HCT116 (cell line): ENCODE measurements at regions not wholly inside any gene's neighbourhood (a gene's known extent, or its start where the extent isn't known, plus 50 kb on each side); places are given as distances from the start of the nearest gene placed in this dataset.

Experiments used
- ATAC-seq: fragments of 200-7000 bp; cut with Tn5 transposase; 2 replicates; pipeline ENCODE4 v1.9.1; 2020; ENCODE audit warnings: mild to moderate bottlenecking, moderate library complexity
- BruUV-seq: library from RNA; stranded (reverse); fragments of 400-500 nt; replicated peaks from 2 replicates; lab custom pipeline; 2021; lab: Mats Ljungman, UMichigan
- CTCF ChIA-PET: fragments of 300-600 bp; sonication (Branson Sonifier 250); formaldehyde crosslinking; loops from one replicate; lab custom pipeline; 2021; ENCODE audit warnings: antibody characterized with exemption; lab: Charles Lee
- POLR2A ChIA-PET: fragments of 300-600, 350-600 bp; sonication (Branson Sonifier 250); formaldehyde crosslinking; loops from one replicate; lab custom pipeline; 2021; ENCODE audit warnings: antibody characterized with exemption; lab: Charles Lee
- RAD21 ChIA-PET, 2 experiments: fragments of 300-600 bp; sonication (Branson Sonifier 250); formaldehyde crosslinking; loops; one replicate each; lab custom pipeline; 2023; ENCODE audit warnings: low total read pairs in 2 of 2; ENCODE audit not compliant: uncharacterized antibody in 2 of 2, unreplicated experiment in 2 of 2, low non-redundant PET in 1 of 2; lab: Charles Lee
- DNase-seq: peaks from one replicate; pipeline ENCODE4 v3.0.0-alpha.2; 2010; ENCODE audit warnings: low read depth, low spot score
- H2AFZ ChIP-seq: fragments of 200-600 bp; shearing (Covaris generic), sonication (generic); 2 replicates; pipeline ENCODE4 v1.6.1; 2017; ENCODE audit warnings: low read depth, mixed run types, mixed read lengths, antibody characterized with exemption, low read length; ENCODE audit not compliant: poor library complexity, severe bottlenecking
- H3K27ac ChIP-seq: 2 replicates; pipeline ENCODE4 v1.5.1; 2012; ENCODE audit warnings: low read depth, low read length
- H3K27me3 ChIP-seq: fragments of 200-600 bp; sonication (generic); 2 replicates; pipeline ENCODE4 v1.6.1; 2016; ENCODE audit warnings: mixed run types, low read length, mixed read lengths; ENCODE audit not compliant: insufficient read depth
- H3K36me3 ChIP-seq, 2 experiments: fragments of 200-500 bp in 1 of 2; fragments of 200-600 bp in 1 of 2; sonication (Bioruptor generic) in 1 of 2; sonication (generic) in 1 of 2; 2 replicates each; pipeline versions ENCODE4 v1.5.1 to v1.6.1; 2014 to 2016; ENCODE audit warnings: low read length in 2 of 2, inconsistent platforms in 1 of 2, mixed read lengths in 1 of 2, mixed run types in 1 of 2; ENCODE audit not compliant: insufficient read depth in 2 of 2, control insufficient read depth in 1 of 2
- H3K4me1 ChIP-seq, 2 experiments: fragments of 200-600 bp in 1 of 2; sonication (generic) in 1 of 2; 2 replicates each; pipeline versions ENCODE4 v1.5.1 to v1.6.1; 2012 to 2017; ENCODE audit warnings: low read length in 2 of 2, inconsistent platforms in 1 of 2, mild to moderate bottlenecking in 1 of 2, mixed read lengths in 1 of 2, mixed run types in 1 of 2, moderate library complexity in 1 of 2; ENCODE audit not compliant: insufficient read depth in 2 of 2, control insufficient read depth in 1 of 2
- H3K4me2 ChIP-seq: fragments of 200-600 bp; sonication (generic); 2 replicates; pipeline ENCODE4 v1.6.1; 2017; ENCODE audit warnings: mixed run types, low read length, mixed read lengths
- H3K4me3 ChIP-seq, 2 experiments: fragments of 200-600 bp in 1 of 2; sonication (generic) in 1 of 2; replicated peaks in 1 of 2; 2 replicates each; pipeline ENCODE4 v1.5.1; 2011 to 2016; ENCODE audit warnings: low read length in 2 of 2, control low read depth in 1 of 2, low read depth in 1 of 2, mild to moderate bottlenecking in 1 of 2, mixed read lengths in 1 of 2, mixed run types in 1 of 2
- H3K79me2 ChIP-seq: fragments of 200-600 bp; sonication (generic); 2 replicates; pipeline ENCODE4 v1.6.1; 2017; ENCODE audit warnings: mild to moderate bottlenecking, mixed run types, low read length, moderate library complexity, mixed read lengths; ENCODE audit not compliant: insufficient read depth
- H3K9ac ChIP-seq: fragments of 200-600 bp; sonication (generic); 2 replicates; pipeline ENCODE4 v1.6.1; 2016; ENCODE audit warnings: low read length, mixed read lengths
- H3K9me2 ChIP-seq: fragments of 200-600 bp; sonication (generic), shearing (Covaris generic); 2 replicates; pipeline ENCODE4 v1.6.1; 2017; ENCODE audit warnings: mixed run types, mild to moderate bottlenecking, moderate library complexity; ENCODE audit not compliant: insufficient read depth
- H3K9me3 ChIP-seq, 2 experiments: fragments of 200-500 bp in 1 of 2; fragments of 200-600 bp in 1 of 2; sonication (Bioruptor generic) in 1 of 2; sonication (generic) in 1 of 2; 2 replicates each; pipeline ENCODE4 v1.6.1; 2014 to 2017; ENCODE audit warnings: low read length in 2 of 2, mixed read lengths in 2 of 2, inconsistent platforms in 1 of 2, low read depth in 1 of 2, mild to moderate bottlenecking in 1 of 2, mixed run types in 1 of 2, moderate library complexity in 1 of 2; ENCODE audit not compliant: control insufficient read depth in 1 of 2, insufficient read depth in 1 of 2
- H4K20me1 ChIP-seq: fragments of 200-600 bp; sonication (generic), shearing (Covaris generic); 2 replicates; pipeline ENCODE4 v1.6.1; 2017; ENCODE audit warnings: mixed run types, mild to moderate bottlenecking, moderate library complexity; ENCODE audit not compliant: insufficient read depth
- CEBPB ChIP-seq: IDR thresholded peaks from 2 replicates; pipeline ENCODE4 v1.6.1; 2012; ENCODE audit warnings: low read depth
- EZH2 ChIP-seq: fragments of 200-600 bp; sonication (generic); IDR thresholded peaks from 2 replicates; pipeline ENCODE4 v1.6.1; 2017; ENCODE audit warnings: antibody characterized with exemption, mixed run types
- POLR2AphosphoS5 ChIP-seq: IDR thresholded peaks from 2 replicates; pipeline ENCODE4 v1.6.1; 2011; ENCODE audit warnings: mild to moderate bottlenecking, low read depth, low read length, moderate library complexity
- SP1 ChIP-seq: IDR thresholded peaks from 2 replicates; pipeline ENCODE4 v1.6.1; 2012; ENCODE audit warnings: low read depth
- YY1 ChIP-seq: IDR thresholded peaks from 2 replicates; pipeline ENCODE4 v1.6.1; 2011; ENCODE audit warnings: low read length, low read depth, moderate library complexity, mild to moderate bottlenecking; ENCODE audit not compliant: insufficient replicate concordance; ENCODE audit errors: extremely low read depth
- ZFX ChIP-seq: fragments of 450-650 bp; IDR thresholded peaks from 2 replicates; pipeline ENCODE4 v1.6.1; 2017
- intact Hi-C: fragments of 100-400 bp; cut with micrococcal nuclease; formaldehyde crosslinking; loops from 2 replicates; pipeline ENCODE4 v1.10.0; 2022
- TF ChIP-seq, protein P1 (sequence below), 3 experiments: fragments of 200-600 bp in 1 of 3; sonication (generic) in 1 of 3; IDR thresholded peaks in 2 of 3; conservative IDR thresholded peaks in 1 of 3; 2 replicates each; pipeline ENCODE4 v1.5.1; 2012 to 2017; ENCODE audit warnings: low read depth in 2 of 3, low read length in 2 of 3, antibody characterized with exemption in 1 of 3, borderline replicate concordance in 1 of 3, control low read depth in 1 of 3, mild to moderate bottlenecking in 1 of 3, mixed read lengths in 1 of 3, mixed run types in 1 of 3, moderate library complexity in 1 of 3; ENCODE audit not compliant: insufficient read depth in 1 of 3

DNA sequence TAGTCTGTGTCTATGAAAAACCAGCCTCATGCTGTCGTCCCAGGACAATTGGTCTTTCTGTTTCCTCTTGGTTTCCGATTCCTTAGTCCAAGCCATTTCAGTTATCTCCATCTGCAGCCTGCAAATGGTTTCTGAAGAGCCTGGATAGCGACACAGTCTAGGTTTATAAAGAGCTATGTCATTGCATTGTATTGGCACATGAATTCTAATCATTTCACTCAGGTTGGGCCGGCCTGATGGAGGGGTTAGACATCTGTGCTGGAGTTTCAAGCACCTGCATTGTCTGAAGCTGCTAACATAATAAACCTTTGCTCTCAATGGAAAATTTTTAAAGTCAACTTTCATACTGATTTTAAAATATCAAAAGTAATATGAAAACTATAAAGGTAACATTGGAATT lies 232.6 kb upstream of the MAP3K7 start:
- POLR2A ChIA-PET, result no interaction called here
- no peak overlapping the region for H3K4me2 ChIP-seq
- no peak overlapping the region for H3K27ac ChIP-seq
- no peaks in the 10 kb centered on the region for H3K79me2 ChIP-seq
- TF ChIP-seq, protein P1, sequence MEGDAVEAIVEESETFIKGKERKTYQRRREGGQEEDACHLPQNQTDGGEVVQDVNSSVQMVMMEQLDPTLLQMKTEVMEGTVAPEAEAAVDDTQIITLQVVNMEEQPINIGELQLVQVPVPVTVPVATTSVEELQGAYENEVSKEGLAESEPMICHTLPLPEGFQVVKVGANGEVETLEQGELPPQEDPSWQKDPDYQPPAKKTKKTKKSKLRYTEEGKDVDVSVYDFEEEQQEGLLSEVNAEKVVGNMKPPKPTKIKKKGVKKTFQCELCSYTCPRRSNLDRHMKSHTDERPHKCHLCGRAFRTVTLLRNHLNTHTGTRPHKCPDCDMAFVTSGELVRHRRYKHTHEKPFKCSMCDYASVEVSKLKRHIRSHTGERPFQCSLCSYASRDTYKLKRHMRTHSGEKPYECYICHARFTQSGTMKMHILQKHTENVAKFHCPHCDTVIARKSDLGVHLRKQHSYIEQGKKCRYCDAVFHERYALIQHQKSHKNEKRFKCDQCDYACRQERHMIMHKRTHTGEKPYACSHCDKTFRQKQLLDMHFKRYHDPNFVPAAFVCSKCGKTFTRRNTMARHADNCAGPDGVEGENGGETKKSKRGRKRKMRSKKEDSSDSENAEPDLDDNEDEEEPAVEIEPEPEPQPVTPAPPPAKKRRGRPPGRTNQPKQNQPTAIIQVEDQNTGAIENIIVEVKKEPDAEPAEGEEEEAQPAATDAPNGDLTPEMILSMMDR (IDR thresholded peaks at IDR 0.05 in 2 of 3, conservative IDR thresholded peaks at IDR 0.05 in 1 of 3; ENCODE audit: borderline replicate concordance in 1 of 3, insufficient read depth in 1 of 3, low read depth in 2 of 3, low read length in 2 of 3), result no peak
- H3K9me3 ChIP-seq, result no peaks in the 10 kb centered on the region
- RAD21 ChIA-PET, result no interaction called here
- no peak for DNase-seq
- no peaks in the 10 kb centered on the region for H3K4me1 ChIP-seq
- intact Hi-C loops, result no loop called here
- no peaks in the 10 kb centered on the region for H3K9me2 ChIP-seq
- no peaks in the 10 kb centered on the region for H3K27me3 ChIP-seq
- no peak for ATAC-seq
- H3K36me3 ChIP-seq, result no peaks in the 10 kb centered on the region
- CTCF ChIA-PET, result no interaction called here
- H2AFZ ChIP-seq, result no peak overlapping the region
- no peak overlapping the region for H3K9ac ChIP-seq
- no peak overlapping the region for H3K4me3 ChIP-seq
- no TSS peak for BruUV-seq
- H4K20me1 ChIP-seq, result no peaks in the 10 kb centered on the region

DNA sequence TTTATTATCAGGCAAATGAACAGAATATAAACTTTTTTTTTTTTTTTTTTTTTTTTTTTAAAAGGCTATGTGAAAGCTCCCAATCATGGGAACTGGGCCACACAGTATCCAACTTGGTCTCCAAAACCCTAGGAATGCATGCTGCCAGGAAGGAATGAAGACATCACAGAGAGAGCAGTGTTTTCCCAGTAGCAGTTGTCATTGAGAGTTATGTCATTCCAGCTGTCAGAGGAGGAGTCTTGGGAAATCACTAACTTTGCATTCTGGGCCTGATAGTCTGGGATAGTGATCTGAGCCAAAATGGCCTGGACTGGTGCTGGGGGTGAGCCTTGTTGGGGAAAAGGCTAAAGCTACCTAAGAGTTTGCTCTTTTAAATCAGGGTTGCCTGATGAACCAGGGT lies 231.3 kb upstream of the MAP3K7 start:
- Histone ChIP-seq H2AFZ (no peak overlapping the region), H4K20me1 (no peaks in the 10 kb centered on the region), H3K27ac (no peak overlapping the region), H3K79me2 (no peaks in the 10 kb centered on the region), H3K4me3 (no peak overlapping the region), H3K27me3 (no peaks in the 10 kb centered on the region), H3K4me2 (no peak overlapping the region), H3K9ac (no peak overlapping the region), H3K9me2 (no peaks in the 10 kb centered on the region), H3K4me1 (no peaks in the 10 kb centered on the region), H3K9me3 (no peaks in the 10 kb centered on the region), H3K36me3 (no peaks in the 10 kb centered on the region)
- no peak for DNase-seq
- TF ChIP-seq YY1 (no peak), POLR2AphosphoS5 (no peak), CEBPB (no peak), SP1 (no peak), ZFX (no peak), EZH2 (no peak)
- RAD21 ChIA-PET, result no interaction called here
- CTCF ChIA-PET, result no interaction called here
- POLR2A ChIA-PET, result no interaction called here
- ATAC-seq, result no peak
- BruUV-seq, result no TSS peak
- intact Hi-C loops, result no loop called here
